ENCODE measurements at regions not wholly inside any gene's neighbourhood (a gene's known extent, or its start where the extent isn't known, plus 50 kb on each side); places are given as distances from the start of the nearest gene placed in this dataset.

DNA sequence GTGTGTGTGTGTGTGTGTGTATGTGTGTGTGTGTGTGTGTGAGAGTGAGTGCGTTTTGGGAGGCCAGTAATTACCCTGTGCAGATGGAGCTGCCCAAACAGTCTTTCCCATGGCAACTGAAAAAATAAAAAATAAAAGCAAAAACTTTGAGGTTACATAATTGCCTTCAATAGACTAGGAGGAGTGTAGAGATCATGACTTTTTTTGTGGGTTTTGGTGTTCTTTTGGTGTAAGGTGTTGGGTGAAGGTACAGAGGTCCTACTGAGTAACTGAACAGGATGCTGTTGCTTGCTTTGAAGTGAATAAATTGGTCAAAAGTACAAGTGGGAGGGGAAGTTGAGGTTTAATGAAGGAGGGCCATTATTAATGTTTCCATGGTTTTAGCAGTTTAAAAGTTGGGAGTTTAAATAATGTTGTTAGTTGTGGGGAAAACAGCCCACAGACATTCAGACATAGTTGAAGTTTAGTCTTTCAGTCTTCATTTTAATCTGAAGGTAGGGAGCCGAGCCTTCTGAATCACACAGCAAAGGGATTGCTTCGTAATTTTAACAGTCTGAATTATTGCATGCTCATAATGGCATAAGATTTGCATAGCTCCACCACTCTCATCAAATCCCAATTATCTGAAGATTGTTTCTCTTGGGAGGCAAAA, 251.4 kb downstream of the PRL start:
- H3K27ac ChIP-seq (ENCODE audit: low read depth in 1 of 2, low read length in 2 of 2), result no peak overlapping the region
- no peaks in the 10 kb centered on the region for H3K36me3 ChIP-seq (ENCODE audit: control insufficient read depth in 1 of 2, insufficient read depth in 2 of 2, low read length in 1 of 2)
- H3K9me3 ChIP-seq (ENCODE audit: control insufficient read depth, low read length), result no peaks in the 10 kb centered on the region
- ATAC-seq (ENCODE audit: low FRiP score), result no peak
- H3K4me3 ChIP-seq (ENCODE audit: low read length in 2 of 2), result no peak overlapping the region
- intact Hi-C loops (cut with DNase I), result no loop called here
- no peaks in the 10 kb centered on the region for H3K27me3 ChIP-seq (ENCODE audit: control insufficient read depth in 1 of 2, insufficient read depth in 2 of 2, low read length in 1 of 2)
- no peaks in the 10 kb centered on the region for H3K4me1 ChIP-seq (ENCODE audit: control insufficient read depth in 1 of 2, insufficient read depth in 2 of 2, low read length in 2 of 2)
- WGBS, 2 donors, result 83 to 86% methylated on average over 3 of the region's 3 CpGs
- DNase-seq, result no peak

DNA sequence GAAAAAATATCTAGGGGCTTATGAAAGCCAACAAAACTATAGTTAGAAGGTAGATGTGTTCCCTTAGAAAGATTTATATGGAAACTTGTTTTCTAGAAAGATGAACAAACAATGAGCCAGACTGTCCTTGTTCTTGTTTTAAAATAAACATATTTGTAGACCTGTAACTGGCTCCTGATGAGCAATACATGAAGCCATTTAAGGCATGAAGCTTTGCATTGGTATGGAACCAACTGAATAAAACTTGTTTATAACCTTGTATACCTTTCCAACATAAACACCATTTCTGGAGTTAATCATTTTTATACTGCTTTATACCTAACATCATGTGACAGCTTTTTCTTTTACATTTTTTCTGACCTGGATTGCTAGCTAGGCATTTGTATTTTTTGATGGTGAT, 247.8 kb downstream of the PRL start:
- Histone ChIP-seq H3K36me3 (ENCODE audit: control insufficient read depth in 1 of 2, insufficient read depth in 2 of 2, low read length in 1 of 2) (no peaks in the 10 kb centered on the region), H3K4me3 (ENCODE audit: low read length in 2 of 2) (no peak overlapping the region), H3K27me3 (ENCODE audit: control insufficient read depth in 1 of 2, insufficient read depth in 2 of 2, low read length in 1 of 2) (no peaks in the 10 kb centered on the region), H3K27ac (ENCODE audit: low read depth in 1 of 2, low read length in 2 of 2) (no peak overlapping the region), H3K9me3 (ENCODE audit: control insufficient read depth, low read length) (no peaks in the 10 kb centered on the region), H3K4me1 (ENCODE audit: control insufficient read depth in 1 of 2, insufficient read depth in 2 of 2, low read length in 2 of 2) (no peaks in the 10 kb centered on the region)
- intact Hi-C loops (cut with DNase I), result no loop called here
- ATAC-seq (ENCODE audit: low FRiP score), result no peak
- no peak for DNase-seq

GRCh38 chr6:22053391-22053997, 243.3 kb downstream of the PRL start:
- Histone ChIP-seq H3K36me3 (ENCODE audit: control insufficient read depth in 1 of 2, insufficient read depth in 2 of 2, low read length in 1 of 2) (no peaks in the 10 kb centered on the region), H3K27ac (ENCODE audit: low read depth in 1 of 2, low read length in 2 of 2) (no peak overlapping the region), H3K4me1 (ENCODE audit: control insufficient read depth in 1 of 2, insufficient read depth in 2 of 2, low read length in 2 of 2) (peaks cover 0 to 5% of the 10 kb centered on the region in 2 donors), H3K27me3 (ENCODE audit: control insufficient read depth in 1 of 2, insufficient read depth in 2 of 2, low read length in 1 of 2) (no peaks in the 10 kb centered on the region), H3K4me3 (ENCODE audit: low read length in 2 of 2) (no peak overlapping the region), H3K9me3 (ENCODE audit: control insufficient read depth, low read length) (no peaks in the 10 kb centered on the region)
- DNase-seq (no peak), ATAC-seq (ENCODE audit: low FRiP score) (no peak)
- WGBS, 2 donors, result 90 to 92% methylated on average over 3 of the region's 3 CpGs
- intact Hi-C loops (cut with DNase I), result no loop called here

DNA sequence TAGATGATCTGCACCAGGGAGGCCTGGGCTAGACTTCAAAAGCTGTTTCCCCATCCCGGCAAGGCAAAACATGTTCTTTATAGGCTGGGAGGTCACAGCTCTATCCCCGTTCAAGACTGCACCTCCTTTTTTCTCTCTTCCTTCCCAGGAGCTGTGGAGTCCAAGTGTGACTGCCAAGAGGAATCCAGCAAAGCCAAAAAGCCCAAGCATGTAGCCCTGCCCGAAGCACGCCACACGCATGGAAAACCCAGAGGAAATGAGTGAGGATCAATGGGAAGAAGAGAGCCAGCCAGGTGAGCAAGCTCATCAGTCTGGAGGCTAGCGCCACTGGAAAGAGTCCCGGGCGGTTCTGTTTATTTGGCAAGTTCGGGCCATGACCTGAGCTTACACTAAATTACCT, 240.4 kb downstream of the PRL start:
- ATAC-seq (ENCODE audit: low FRiP score), result no peak
- intact Hi-C loops (cut with DNase I), result no loop called here
- no peak overlapping the region for H3K27ac ChIP-seq (ENCODE audit: low read depth in 1 of 2, low read length in 2 of 2)
- peak in 1 of 2 donors; percentile 40 for DNase-seq
- H3K27me3 ChIP-seq (ENCODE audit: control insufficient read depth in 1 of 2, insufficient read depth in 2 of 2, low read length in 1 of 2), result no peaks in the 10 kb centered on the region
- no peaks in the 10 kb centered on the region for H3K9me3 ChIP-seq (ENCODE audit: control insufficient read depth, low read length)
- no peaks in the 10 kb centered on the region for H3K36me3 ChIP-seq (ENCODE audit: control insufficient read depth in 1 of 2, insufficient read depth in 2 of 2, low read length in 1 of 2)
- peaks cover 0 to 5% of the 10 kb centered on the region in 2 donors for H3K4me1 ChIP-seq (ENCODE audit: control insufficient read depth in 1 of 2, insufficient read depth in 2 of 2, low read length in 2 of 2)
- WGBS, 2 donors, result 26 to 37% methylated on average over 9 of the region's 9 CpGs
- H3K4me3 ChIP-seq (ENCODE audit: low read length in 2 of 2), result no peak overlapping the region

- ATAC-seq (ENCODE audit: low FRiP score) (no peak), DNase-seq (no peak)
- Histone ChIP-seq H3K36me3 (ENCODE audit: control insufficient read depth in 1 of 2, insufficient read depth in 2 of 2, low read length in 1 of 2) (no peaks in the 10 kb centered on the region), H3K27me3 (ENCODE audit: control insufficient read depth in 1 of 2, insufficient read depth in 2 of 2, low read length in 1 of 2) (no peaks in the 10 kb centered on the region), H3K4me3 (ENCODE audit: low read length in 2 of 2) (no peak overlapping the region), H3K4me1 (ENCODE audit: control insufficient read depth in 1 of 2, insufficient read depth in 2 of 2, low read length in 2 of 2) (peaks cover 0 to 5% of the 10 kb centered on the region in 2 donors), H3K9me3 (ENCODE audit: control insufficient read depth, low read length) (no peaks in the 10 kb centered on the region), H3K27ac (ENCODE audit: low read depth in 1 of 2, low read length in 2 of 2) (no peak overlapping the region)
- intact Hi-C loops (cut with DNase I), result no loop called here
- 92 to 96% methylated on average over 2 of the region's 2 CpGs for WGBS, 2 donors
These were observed 238.9 kb downstream of the PRL start for GRCh38 chr6:22057962-22058361.

GRCh38 chr6:22059126-22059525, 237.7 kb downstream of the PRL start:
- H3K4me1 ChIP-seq (ENCODE audit: control insufficient read depth in 1 of 2, insufficient read depth in 2 of 2, low read length in 2 of 2), result peaks cover 0 to 5% of the 10 kb centered on the region in 2 donors
- no peak for ATAC-seq (ENCODE audit: low FRiP score)
- intact Hi-C loops (cut with DNase I), result no loop called here
- H3K36me3 ChIP-seq (ENCODE audit: control insufficient read depth in 1 of 2, insufficient read depth in 2 of 2, low read length in 1 of 2), result peaks cover 0 to 2% of the 10 kb centered on the region in 2 donors
- no peak overlapping the region for H3K27ac ChIP-seq (ENCODE audit: low read depth in 1 of 2, low read length in 2 of 2)
- 84 to 85% methylated on average over 3 of the region's 3 CpGs for WGBS, 2 donors
- DNase-seq, result no peak
- H3K9me3 ChIP-seq (ENCODE audit: control insufficient read depth, low read length), result no peaks in the 10 kb centered on the region
- no peak overlapping the region for H3K4me3 ChIP-seq (ENCODE audit: low read length in 2 of 2)
- H3K27me3 ChIP-seq (ENCODE audit: control insufficient read depth in 1 of 2, insufficient read depth in 2 of 2, low read length in 1 of 2), result no peaks in the 10 kb centered on the region

- 62% methylated on average over 1 of the region's 1 CpG for WGBS, 2 donors
- H3K27me3 ChIP-seq (ENCODE audit: control insufficient read depth in 1 of 2, insufficient read depth in 2 of 2, low read length in 1 of 2), result no peaks in the 10 kb centered on the region
- H3K9me3 ChIP-seq (ENCODE audit: control insufficient read depth, low read length), result no peaks in the 10 kb centered on the region
- DNase-seq, result no peak
- intact Hi-C loops (cut with DNase I), result no loop called here
- ATAC-seq (ENCODE audit: low FRiP score), result no peak
- H3K36me3 ChIP-seq (ENCODE audit: control insufficient read depth in 1 of 2, insufficient read depth in 2 of 2, low read length in 1 of 2), result peaks cover 0 to 2% of the 10 kb centered on the region in 2 donors
- no peak overlapping the region for H3K27ac ChIP-seq (ENCODE audit: low read depth in 1 of 2, low read length in 2 of 2)
- no peak overlapping the region for H3K4me3 ChIP-seq (ENCODE audit: low read length in 2 of 2)
- peaks cover 0 to 5% of the 10 kb centered on the region in 2 donors for H3K4me1 ChIP-seq (ENCODE audit: control insufficient read depth in 1 of 2, insufficient read depth in 2 of 2, low read length in 2 of 2)
These were observed 236.9 kb downstream of the PRL start for GRCh38 chr6:22059946-22060345.

DNA sequence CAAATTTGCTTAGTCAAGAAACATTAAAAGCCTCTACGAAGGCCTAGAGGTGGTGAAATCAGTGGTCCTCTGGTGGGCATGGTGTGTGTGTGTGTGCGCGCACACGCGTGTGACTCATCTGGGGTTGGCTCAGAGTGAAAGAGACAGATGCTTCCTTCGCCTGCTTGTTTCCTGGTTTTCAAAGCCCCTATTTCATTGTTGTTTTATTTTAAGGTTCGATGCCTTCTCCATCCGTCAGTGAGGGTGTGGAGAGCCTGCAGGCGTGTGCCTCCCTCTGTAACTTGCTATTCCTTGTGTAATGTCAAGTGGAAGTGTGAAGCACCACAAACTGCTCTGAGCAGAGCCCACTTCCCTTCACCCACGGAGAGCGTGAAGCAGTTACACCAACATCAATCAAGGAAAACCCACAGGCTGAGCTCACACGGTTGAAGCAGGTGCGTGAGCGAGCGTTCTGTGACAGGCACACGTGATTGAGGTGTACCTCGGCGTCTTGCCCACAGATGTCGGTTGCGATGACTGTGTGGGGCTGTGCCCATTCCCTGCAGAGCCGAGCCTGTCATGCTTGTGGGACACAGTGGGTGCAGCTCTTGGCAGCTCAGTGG, 233.9 kb downstream of the PRL start:
- H3K27ac ChIP-seq (ENCODE audit: low read depth in 1 of 2, low read length in 2 of 2), result no peak overlapping the region
- WGBS, 2 donors, result 89 to 91% methylated on average over 21 of the region's 21 CpGs
- no peak for ATAC-seq (ENCODE audit: low FRiP score)

GRCh38 chr6:22064558-22064957, 232.3 kb downstream of the PRL start:
- intact Hi-C loops (cut with DNase I), result no loop called here
- no peak overlapping the region for H3K27ac ChIP-seq (ENCODE audit: low read depth in 1 of 2, low read length in 2 of 2)
- H3K27me3 ChIP-seq (ENCODE audit: control insufficient read depth in 1 of 2, insufficient read depth in 2 of 2, low read length in 1 of 2), result no peaks in the 10 kb centered on the region
- H3K9me3 ChIP-seq (ENCODE audit: control insufficient read depth, low read length), result no peaks in the 10 kb centered on the region
- 98% methylated on average over 1 of the region's 1 CpG for WGBS, 2 donors
- peaks cover 0 to 1% of the 10 kb centered on the region in 2 donors for H3K4me1 ChIP-seq (ENCODE audit: control insufficient read depth in 1 of 2, insufficient read depth in 2 of 2, low read length in 2 of 2)
- H3K4me3 ChIP-seq (ENCODE audit: low read length in 2 of 2), result no peak overlapping the region
- ATAC-seq (ENCODE audit: low FRiP score) (no peak), DNase-seq (no peak)
- peaks cover 0 to 2% of the 10 kb centered on the region in 2 donors for H3K36me3 ChIP-seq (ENCODE audit: control insufficient read depth in 1 of 2, insufficient read depth in 2 of 2, low read length in 1 of 2)

More for the DNA sequence above, 233.9 kb downstream of the PRL start:
- H3K36me3 ChIP-seq (ENCODE audit: control insufficient read depth in 1 of 2, insufficient read depth in 2 of 2, low read length in 1 of 2), result peaks cover 0 to 2% of the 10 kb centered on the region in 2 donors
- peaks cover 0 to 1% of the 10 kb centered on the region in 2 donors for H3K4me1 ChIP-seq (ENCODE audit: control insufficient read depth in 1 of 2, insufficient read depth in 2 of 2, low read length in 2 of 2)
- intact Hi-C loops (cut with DNase I), result no loop called here
- H3K4me3 ChIP-seq (ENCODE audit: low read length in 2 of 2), result no peak overlapping the region
- H3K27me3 ChIP-seq (ENCODE audit: control insufficient read depth in 1 of 2, insufficient read depth in 2 of 2, low read length in 1 of 2), result no peaks in the 10 kb centered on the region
- H3K9me3 ChIP-seq (ENCODE audit: control insufficient read depth, low read length), result no peaks in the 10 kb centered on the region
- DNase-seq, result peak in 1 of 2 donors; percentile 44

Measured in aorta (tissue), 5 donors.